ENCODE measurements at regions not wholly inside any gene's neighbourhood (a gene's known extent, or its start where the extent isn't known, plus 50 kb on each side); places are given as distances from the start of the nearest gene placed in this dataset.
"Not testable (repeated sequence)": the region's sequence is repeated elsewhere in the genome, so short reads cannot be mapped to it uniquely, and the experiment has no call there.

DNA sequence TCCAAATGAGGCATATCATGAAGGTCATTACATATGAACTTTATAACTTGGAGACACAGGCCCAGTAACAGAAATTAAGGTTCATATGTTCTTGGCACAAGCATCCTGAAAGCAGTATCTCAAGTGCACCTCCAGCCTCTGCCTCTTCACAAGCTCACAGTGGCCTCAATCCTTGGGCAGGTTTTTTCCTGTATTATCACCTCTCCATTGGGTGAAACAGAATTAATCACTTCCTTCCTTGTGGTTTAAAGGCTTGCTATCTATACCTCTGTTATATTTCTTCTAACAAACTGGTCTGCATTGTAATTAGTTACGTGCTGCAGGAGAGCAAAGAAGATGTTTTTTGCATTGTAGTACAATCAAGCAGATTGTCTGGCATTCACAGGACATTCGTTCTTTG is 471.0 kb downstream of the FOXD4L4 start:
- not testable (repeated sequence) for H3K9me3 ChIP-seq (ENCODE audit: insufficient read depth, low read length); H3K36me3 ChIP-seq (ENCODE audit: low read length); H3K27ac ChIP-seq (ENCODE audit: low read depth, low read length); H2AFZ ChIP-seq (ENCODE audit: low read depth, low read length, severe bottlenecking); H3K79me2 ChIP-seq (ENCODE audit: insufficient read depth, low read length); H3K4me3 ChIP-seq (ENCODE audit: insufficient read depth, low read length, poor library complexity, severe bottlenecking); H4K20me1 ChIP-seq (ENCODE audit: low read depth, low read length); H3K27me3 ChIP-seq (ENCODE audit: low read length); H3K4me2 ChIP-seq (ENCODE audit: low read depth, low read length, poor library complexity, severe bottlenecking); H3F3A ChIP-seq (ENCODE audit: insufficient read depth); H3K9me2 ChIP-seq (replicated peaks; ENCODE audit: insufficient read depth, low read length); H3K9ac ChIP-seq (ENCODE audit: low read length)

DNA sequence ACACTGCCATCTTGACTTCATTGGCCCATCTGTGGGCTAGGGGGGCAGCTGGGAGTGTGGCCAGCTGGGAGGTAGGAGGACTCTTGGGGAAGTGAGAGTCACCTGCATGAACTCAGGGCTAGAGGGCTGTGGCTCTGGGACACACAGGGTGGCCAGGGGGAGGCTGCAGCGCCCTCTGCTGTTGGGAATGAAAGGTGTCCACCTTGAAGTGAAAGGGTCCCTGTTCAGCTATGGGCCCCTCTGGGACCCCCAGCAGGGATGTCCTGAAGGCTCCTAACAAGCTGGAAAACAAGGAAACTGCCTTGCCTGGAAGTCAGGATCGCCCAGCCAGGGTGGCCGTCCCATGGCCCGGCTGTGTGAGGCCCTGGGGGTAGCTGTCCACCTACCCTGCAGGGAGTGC is 507.8 kb downstream of the FOXD4L4 start:
- H3K9me3 ChIP-seq (ENCODE audit: insufficient read depth, low read length); H2AFZ ChIP-seq (ENCODE audit: low read depth, low read length, severe bottlenecking); H3K9ac ChIP-seq (ENCODE audit: low read length); H3K36me3 ChIP-seq (ENCODE audit: low read length); H3K4me2 ChIP-seq (ENCODE audit: low read depth, low read length, poor library complexity, severe bottlenecking); H3K27ac ChIP-seq (ENCODE audit: low read depth, low read length); H4K20me1 ChIP-seq (ENCODE audit: low read depth, low read length); H3F3A ChIP-seq (ENCODE audit: insufficient read depth); H3K27me3 ChIP-seq (ENCODE audit: low read length); H3K79me2 ChIP-seq (ENCODE audit: insufficient read depth, low read length); H3K9me2 ChIP-seq (replicated peaks; ENCODE audit: insufficient read depth, low read length); H3K4me3 ChIP-seq (ENCODE audit: insufficient read depth, low read length, poor library complexity, severe bottlenecking): not testable (repeated sequence)

DNA sequence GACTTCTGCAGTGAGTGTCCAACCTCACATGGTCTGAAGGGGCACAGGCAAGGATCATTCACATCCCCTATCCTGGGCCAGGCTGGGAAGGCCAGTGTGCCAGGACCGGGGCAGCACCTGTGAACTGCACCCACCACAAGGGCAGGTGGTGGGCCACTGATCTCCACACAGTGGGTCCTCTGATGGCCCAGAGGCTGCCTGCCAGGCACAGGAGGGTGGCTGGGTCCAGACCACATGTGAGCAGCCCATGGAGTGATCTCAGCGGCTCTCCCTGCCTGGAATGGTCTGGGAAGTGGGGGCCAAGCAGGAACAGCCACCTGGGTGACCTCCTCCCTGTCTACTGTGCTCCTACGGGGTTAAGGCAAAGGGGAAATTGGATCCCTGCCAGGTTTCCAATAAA is 508.5 kb downstream of the FOXD4L4 start:
- not testable (repeated sequence) for H3K27me3 ChIP-seq (ENCODE audit: low read length); H2AFZ ChIP-seq (ENCODE audit: low read depth, low read length, severe bottlenecking); H3K9me2 ChIP-seq (replicated peaks; ENCODE audit: insufficient read depth, low read length); H3K9ac ChIP-seq (ENCODE audit: low read length); H3K79me2 ChIP-seq (ENCODE audit: insufficient read depth, low read length); H3K9me3 ChIP-seq (ENCODE audit: insufficient read depth, low read length); H3K27ac ChIP-seq (ENCODE audit: low read depth, low read length); H3K36me3 ChIP-seq (ENCODE audit: low read length); H3K4me3 ChIP-seq (ENCODE audit: insufficient read depth, low read length, poor library complexity, severe bottlenecking); H4K20me1 ChIP-seq (ENCODE audit: low read depth, low read length); H3F3A ChIP-seq (ENCODE audit: insufficient read depth); H3K4me2 ChIP-seq (ENCODE audit: low read depth, low read length, poor library complexity, severe bottlenecking)

DNA sequence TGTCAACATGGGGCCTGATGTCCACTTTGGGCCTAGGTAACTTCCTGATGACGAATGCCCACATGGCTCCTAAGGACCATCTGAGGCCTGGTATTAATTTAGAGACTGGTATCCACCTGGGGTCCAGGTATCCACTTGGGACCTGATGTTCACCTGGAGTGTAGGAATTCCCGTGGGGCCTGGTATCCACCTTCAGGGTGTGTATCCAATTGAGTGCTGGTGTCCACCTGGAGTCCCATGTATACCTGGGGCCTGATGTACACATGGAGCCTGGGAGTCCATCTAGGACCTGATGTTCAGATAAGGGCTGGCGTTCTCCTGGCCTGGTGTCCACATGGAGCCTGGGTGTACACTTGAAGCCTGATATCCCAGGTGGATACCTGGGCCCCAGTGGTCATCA is 520.6 kb downstream of the FOXD4L4 start:
- H3K9me2 ChIP-seq (replicated peaks; ENCODE audit: insufficient read depth, low read length); H3K36me3 ChIP-seq (ENCODE audit: low read length); H3F3A ChIP-seq (ENCODE audit: insufficient read depth); H3K4me3 ChIP-seq (ENCODE audit: insufficient read depth, low read length, poor library complexity, severe bottlenecking); H3K79me2 ChIP-seq (ENCODE audit: insufficient read depth, low read length); H2AFZ ChIP-seq (ENCODE audit: low read depth, low read length, severe bottlenecking); H4K20me1 ChIP-seq (ENCODE audit: low read depth, low read length); H3K27ac ChIP-seq (ENCODE audit: low read depth, low read length); H3K4me2 ChIP-seq (ENCODE audit: low read depth, low read length, poor library complexity, severe bottlenecking); H3K9ac ChIP-seq (ENCODE audit: low read length); H3K9me3 ChIP-seq (ENCODE audit: insufficient read depth, low read length); H3K27me3 ChIP-seq (ENCODE audit: low read length): not testable (repeated sequence)

DNA sequence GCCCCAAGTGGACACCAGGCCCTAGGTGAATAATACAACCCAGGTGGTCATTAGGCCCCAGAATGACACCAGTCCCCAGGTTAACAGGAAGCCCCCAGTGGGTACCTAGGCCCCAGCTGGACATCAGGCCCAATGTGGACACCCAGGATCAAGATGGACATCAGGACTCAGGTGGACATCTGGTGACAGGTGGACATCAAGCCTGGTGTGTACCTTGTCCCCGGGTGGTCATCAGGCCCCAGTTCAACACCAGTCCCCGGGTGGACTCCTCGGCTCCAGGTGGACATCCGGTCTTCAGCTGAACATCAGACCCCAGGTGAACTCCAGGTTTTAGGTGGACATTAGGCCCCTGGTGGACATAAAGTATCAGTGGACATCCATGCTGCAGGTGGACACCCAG is 524.6 kb downstream of the FOXD4L4 start:
- not testable (repeated sequence) for H2AFZ ChIP-seq (ENCODE audit: low read depth, low read length, severe bottlenecking); H3K27me3 ChIP-seq (ENCODE audit: low read length)

DNA sequence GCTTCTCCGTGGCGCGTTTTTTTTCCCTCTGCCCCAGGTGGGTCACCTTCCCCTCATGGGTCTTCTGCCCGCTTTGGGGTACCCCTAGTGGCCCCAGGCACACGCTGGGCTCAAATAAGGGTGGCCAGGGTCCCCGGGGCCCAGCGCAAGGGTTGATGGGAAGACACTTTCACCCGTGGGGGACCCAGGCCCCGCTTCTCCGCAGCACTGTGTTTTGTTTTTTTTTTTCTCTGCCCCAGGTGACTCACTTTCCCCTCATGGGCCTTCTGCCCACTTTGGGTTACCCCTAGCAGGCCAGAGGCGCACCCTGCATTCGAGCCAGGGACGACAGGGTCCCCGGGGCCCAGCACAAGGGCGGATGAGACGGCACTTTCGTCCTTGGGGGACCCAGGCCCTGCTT is 526.7 kb downstream of the FOXD4L4 start:
- not testable (repeated sequence) for H3K36me3 ChIP-seq (ENCODE audit: low read length); H3K79me2 ChIP-seq (ENCODE audit: insufficient read depth, low read length); H3F3A ChIP-seq (ENCODE audit: insufficient read depth); H3K9ac ChIP-seq (ENCODE audit: low read length); H3K4me2 ChIP-seq (ENCODE audit: low read depth, low read length, poor library complexity, severe bottlenecking); H2AFZ ChIP-seq (ENCODE audit: low read depth, low read length, severe bottlenecking); H3K27ac ChIP-seq (ENCODE audit: low read depth, low read length); H3K9me3 ChIP-seq (ENCODE audit: insufficient read depth, low read length); H3K27me3 ChIP-seq (ENCODE audit: low read length); H4K20me1 ChIP-seq (ENCODE audit: low read depth, low read length); H3K4me3 ChIP-seq (ENCODE audit: insufficient read depth, low read length, poor library complexity, severe bottlenecking); H3K9me2 ChIP-seq (replicated peaks; ENCODE audit: insufficient read depth, low read length)

More for the DNA sequence above, 524.6 kb downstream of the FOXD4L4 start:
- not testable (repeated sequence) for H3K4me2 ChIP-seq (ENCODE audit: low read depth, low read length, poor library complexity, severe bottlenecking); H3K27ac ChIP-seq (ENCODE audit: low read depth, low read length); H3K36me3 ChIP-seq (ENCODE audit: low read length); H3K4me3 ChIP-seq (ENCODE audit: insufficient read depth, low read length, poor library complexity, severe bottlenecking); H4K20me1 ChIP-seq (ENCODE audit: low read depth, low read length); H3K9me2 ChIP-seq (replicated peaks; ENCODE audit: insufficient read depth, low read length); H3K79me2 ChIP-seq (ENCODE audit: insufficient read depth, low read length); H3K9me3 ChIP-seq (ENCODE audit: insufficient read depth, low read length); H3F3A ChIP-seq (ENCODE audit: insufficient read depth); H3K9ac ChIP-seq (ENCODE audit: low read length)

DNA sequence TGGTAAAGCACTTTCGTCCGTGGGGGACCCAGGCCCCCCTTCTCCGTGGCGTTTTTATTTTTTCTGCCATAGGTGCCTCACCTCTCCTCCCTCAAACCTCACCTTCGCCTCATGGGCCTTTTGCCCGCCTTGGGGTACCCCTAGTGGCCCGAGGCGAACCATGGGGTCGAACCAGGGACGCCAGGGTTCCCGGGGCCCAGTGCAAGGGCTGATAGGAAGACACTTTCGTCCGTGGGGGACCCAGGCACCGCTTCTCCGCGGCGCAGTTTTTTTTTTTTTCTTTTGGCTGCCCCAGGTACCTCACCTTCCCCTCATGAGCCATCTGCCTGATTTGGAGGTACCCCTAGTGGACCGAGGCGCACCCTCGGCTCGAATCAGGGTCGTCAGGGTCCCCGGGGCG is 527.8 kb downstream of the FOXD4L4 start:
- H3K9me2 ChIP-seq (replicated peaks; ENCODE audit: insufficient read depth, low read length); H3K4me2 ChIP-seq (ENCODE audit: low read depth, low read length, poor library complexity, severe bottlenecking); H3K27me3 ChIP-seq (ENCODE audit: low read length); H2AFZ ChIP-seq (ENCODE audit: low read depth, low read length, severe bottlenecking); H3K36me3 ChIP-seq (ENCODE audit: low read length); H3K27ac ChIP-seq (ENCODE audit: low read depth, low read length); H3K79me2 ChIP-seq (ENCODE audit: insufficient read depth, low read length); H3K9me3 ChIP-seq (ENCODE audit: insufficient read depth, low read length); H3F3A ChIP-seq (ENCODE audit: insufficient read depth); H3K9ac ChIP-seq (ENCODE audit: low read length); H3K4me3 ChIP-seq (ENCODE audit: insufficient read depth, low read length, poor library complexity, severe bottlenecking); H4K20me1 ChIP-seq (ENCODE audit: low read depth, low read length): not testable (repeated sequence)

DNA sequence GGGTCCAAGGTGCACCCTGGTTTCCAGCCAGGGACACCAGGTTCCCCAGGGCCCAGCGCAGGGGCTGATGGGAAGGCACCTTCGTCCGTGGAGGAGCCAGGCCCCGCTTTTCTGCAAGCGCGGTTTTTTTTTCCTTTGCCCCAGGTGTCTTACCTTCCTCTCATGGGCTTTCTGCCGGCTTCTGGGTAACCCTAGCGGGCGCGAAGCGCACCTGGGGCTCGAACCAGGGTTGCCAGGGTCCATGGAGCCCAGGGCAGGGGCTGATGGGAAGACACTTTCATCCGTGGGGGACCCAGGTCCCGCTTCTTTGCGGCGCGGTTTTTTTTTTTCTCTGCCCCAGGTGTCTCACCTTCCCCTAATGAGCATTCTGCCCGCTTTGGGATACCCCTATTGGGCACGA is 529.3 kb downstream of the FOXD4L4 start:
- H3K9me3 ChIP-seq (ENCODE audit: insufficient read depth, low read length); H3K36me3 ChIP-seq (ENCODE audit: low read length); H3F3A ChIP-seq (ENCODE audit: insufficient read depth); H2AFZ ChIP-seq (ENCODE audit: low read depth, low read length, severe bottlenecking); H3K27me3 ChIP-seq (ENCODE audit: low read length); H3K27ac ChIP-seq (ENCODE audit: low read depth, low read length); H4K20me1 ChIP-seq (ENCODE audit: low read depth, low read length); H3K4me3 ChIP-seq (ENCODE audit: insufficient read depth, low read length, poor library complexity, severe bottlenecking); H3K79me2 ChIP-seq (ENCODE audit: insufficient read depth, low read length); H3K9ac ChIP-seq (ENCODE audit: low read length); H3K9me2 ChIP-seq (replicated peaks; ENCODE audit: insufficient read depth, low read length); H3K4me2 ChIP-seq (ENCODE audit: low read depth, low read length, poor library complexity, severe bottlenecking): not testable (repeated sequence)
